GM18507 (cell line): ENCODE measurements at regions not wholly inside any gene's neighbourhood (a gene's known extent, or its start where the extent isn't known, plus 50 kb on each side); places are given as distances from the start of the nearest gene placed in this dataset.

Source experiments
- DNase-seq: peaks from one replicate; pipeline ENCODE4 v3.0.0; 2011; ENCODE audit warnings: low read depth; ENCODE audit not compliant: insufficient read length; ENCODE audit errors: extremely low spot score
- FAIRE-seq: peaks from 2 replicates; lab custom pipeline; 2011; peaks lifted over from hg19 to GRCh38; lab: Jason Lieb, UNC

DNA sequence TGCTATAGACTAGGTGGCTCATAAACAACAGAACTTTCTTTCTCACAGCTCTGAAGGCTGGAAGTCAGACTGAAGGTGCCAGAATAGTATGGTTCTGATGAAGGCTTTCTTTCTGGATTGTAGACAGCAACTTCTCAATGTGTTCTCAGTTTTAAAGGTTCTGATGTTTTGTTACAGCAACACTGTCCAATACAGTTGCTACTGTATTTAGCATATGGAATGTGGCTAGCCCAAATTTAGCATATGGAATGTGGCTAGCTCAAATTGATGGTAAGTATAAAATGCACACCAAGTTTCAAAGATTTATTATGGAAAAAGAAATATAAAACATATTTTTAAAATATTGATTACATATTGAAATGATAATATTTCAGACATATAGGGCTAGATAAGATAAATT lies 145.3 kb downstream of the MBL2 start:
- no peak for FAIRE-seq
- DNase-seq: no peak

DNA sequence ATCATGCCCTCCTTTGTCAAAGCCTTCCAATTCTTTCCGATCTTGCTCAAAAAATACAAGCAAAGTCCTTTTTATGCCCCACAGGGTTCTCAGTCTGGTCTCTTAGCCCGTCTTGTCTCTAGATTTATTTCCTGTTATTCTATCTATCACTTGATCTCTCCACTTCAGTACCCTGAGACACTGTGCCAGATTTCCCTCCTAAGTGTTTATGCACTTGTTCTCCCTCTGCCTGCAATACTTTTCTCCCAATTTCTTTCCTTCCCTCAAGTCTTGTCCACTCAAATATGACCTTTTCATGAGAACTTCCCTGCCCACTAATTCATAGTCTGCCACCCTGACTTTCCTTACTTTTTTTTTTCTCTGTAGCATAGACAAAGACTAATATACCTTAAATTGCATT lies 141.4 kb downstream of the MBL2 start:
- FAIRE-seq: no peak
- no peak for DNase-seq

DNA sequence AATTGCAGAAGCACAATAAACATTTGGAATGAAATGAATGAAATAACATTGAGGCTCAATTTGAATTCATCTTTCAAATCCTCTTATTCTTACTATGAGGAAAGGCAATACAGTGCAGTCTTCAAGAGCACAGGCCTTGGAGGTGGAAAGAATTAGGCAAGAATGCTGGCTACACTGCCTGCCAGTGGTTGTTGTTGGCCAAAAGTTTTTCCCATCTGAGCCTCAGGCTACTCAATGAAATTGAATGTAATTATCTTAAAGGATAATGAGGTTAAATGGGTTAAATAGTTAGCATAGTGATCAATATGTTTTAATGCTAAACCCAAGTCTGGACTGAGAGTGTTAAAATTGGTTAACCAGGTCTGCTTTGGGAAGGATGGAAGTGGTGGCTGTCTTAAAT lies 140.9 kb downstream of the MBL2 start:
- DNase-seq (no peak), FAIRE-seq (no peak)

GRCh38 chr10:52632591-52632990 lies 140.0 kb downstream of the MBL2 start:
- DNase-seq: no peak
- FAIRE-seq: no peak

- FAIRE-seq: no peak
Observed at GRCh38 chr10:52633266-52633665, 139.3 kb downstream of the MBL2 start.

DNA sequence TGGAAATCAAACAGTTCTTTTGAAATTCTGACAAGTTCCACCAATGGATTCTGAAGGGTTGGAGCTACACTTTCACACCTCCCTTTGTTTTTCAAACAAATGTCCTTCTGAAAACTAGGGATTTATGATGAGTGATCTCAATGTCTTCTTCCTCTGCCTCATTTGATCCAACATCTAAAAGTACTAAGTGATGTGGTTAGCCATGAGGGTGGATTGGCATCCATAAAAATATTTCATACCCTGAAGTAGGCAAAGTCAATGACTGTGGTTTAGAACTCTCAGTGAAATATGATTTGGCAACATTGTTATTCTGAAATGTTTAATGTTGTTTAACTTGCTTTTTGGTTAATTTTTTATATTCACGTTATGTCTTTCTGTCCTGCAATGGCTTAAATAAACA lies 136.9 kb downstream of the MBL2 start:
- FAIRE-seq (no peak), DNase-seq (no peak)

More at GRCh38 chr10:52633266-52633665, 139.3 kb downstream of the MBL2 start:
- DNase-seq: no peak

GRCh38 chr10:52636874-52637273 lies 135.7 kb downstream of the MBL2 start:
- FAIRE-seq (no peak), DNase-seq (no peak)

GRCh38 chr10:52637592-52637991 lies 135.0 kb downstream of the MBL2 start:
- no peak for FAIRE-seq

DNA sequence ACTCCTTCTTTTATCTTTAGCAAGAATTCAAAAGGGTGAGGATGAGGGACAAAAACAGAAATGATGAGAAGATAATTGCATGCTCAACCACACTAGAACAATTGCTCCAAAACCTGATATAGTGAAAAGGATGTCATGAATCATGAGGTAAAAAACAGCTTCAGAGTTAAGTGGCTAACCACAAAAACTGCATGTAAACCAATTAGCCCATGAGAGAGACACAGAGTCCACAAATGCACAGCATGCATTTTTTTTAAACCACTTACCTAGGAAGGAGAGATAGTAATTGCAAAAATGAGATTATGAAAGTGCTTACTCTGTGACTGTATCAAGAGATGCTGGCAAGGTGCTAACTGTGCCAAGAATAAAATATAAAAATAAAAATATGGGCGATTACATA lies 132.9 kb downstream of the MBL2 start:
- no peak for DNase-seq
- no peak for FAIRE-seq

More at GRCh38 chr10:52637592-52637991, 135.0 kb downstream of the MBL2 start:
- DNase-seq: no peak

- DNase-seq: no peak
- no peak for FAIRE-seq
Observed at GRCh38 chr10:52642208-52642607, 130.4 kb downstream of the MBL2 start.

DNA sequence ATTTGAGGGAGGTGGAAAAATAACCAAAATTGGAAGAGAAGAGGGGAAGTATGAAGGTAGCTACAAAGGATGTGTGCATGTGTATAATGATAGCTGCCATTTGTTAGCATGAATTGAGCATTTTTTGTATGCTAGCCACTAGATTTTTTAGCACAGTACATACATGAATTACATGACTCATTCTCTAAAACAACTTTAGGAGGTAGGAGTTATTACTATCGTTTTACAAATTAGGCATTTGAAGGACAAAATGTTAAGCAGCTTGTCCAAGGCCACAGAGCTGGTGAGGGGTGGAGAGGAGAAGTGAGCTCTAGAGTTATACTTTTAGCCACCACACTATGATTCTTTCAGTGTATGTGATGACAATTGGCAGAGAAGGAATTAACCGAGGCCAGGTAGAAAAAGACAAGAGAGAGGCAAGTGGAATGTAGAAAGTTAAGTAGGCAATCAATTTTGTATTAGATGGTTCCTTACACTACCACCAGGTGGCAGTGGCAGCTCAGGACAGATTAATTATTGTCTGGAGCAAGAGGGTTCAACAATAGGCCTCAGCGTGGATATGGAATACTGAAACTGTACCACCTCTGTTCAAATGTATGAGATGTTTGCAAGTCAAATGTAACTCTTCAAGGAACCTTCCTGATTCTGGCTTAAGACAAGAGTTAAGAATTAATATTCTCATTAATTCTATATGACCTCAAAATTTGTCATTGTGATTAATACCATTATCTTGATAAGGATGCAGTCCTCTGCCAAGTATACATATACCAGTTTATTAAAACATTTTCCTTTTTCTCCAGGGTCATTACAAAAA lies 128.0 kb downstream of the MBL2 start:
- no peak for DNase-seq
- FAIRE-seq: peak; percentile 75

- DNase-seq (no peak), FAIRE-seq (no peak)
Observed at GRCh38 chr10:52645187-52645758, 127.3 kb downstream of the MBL2 start.

DNA sequence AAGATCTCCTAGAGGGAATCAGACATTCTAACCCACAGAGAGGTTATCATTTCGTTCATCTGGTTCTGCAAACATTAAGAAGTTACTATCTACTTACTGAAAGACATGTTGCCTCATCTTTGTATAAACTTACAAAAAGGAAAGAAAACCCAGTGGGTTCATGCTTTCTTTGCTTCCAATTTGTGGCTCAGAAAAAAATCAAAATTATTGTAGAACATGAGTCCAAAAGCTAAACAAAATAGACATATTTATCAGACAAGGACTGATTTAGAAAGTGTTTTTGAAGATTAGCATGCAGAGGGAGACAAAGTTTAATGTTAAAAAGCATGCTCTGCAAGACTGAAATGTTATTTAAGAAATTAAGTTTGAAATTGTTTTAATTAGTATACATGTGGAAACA lies 123.1 kb downstream of the MBL2 start:
- FAIRE-seq: no peak
- DNase-seq: no peak

GRCh38 chr10:52650873-52651272 lies 121.7 kb downstream of the MBL2 start:
- FAIRE-seq (no peak), DNase-seq (no peak)

- FAIRE-seq (no peak), DNase-seq (no peak)
Observed at GRCh38 chr10:52651293-52651692, 121.3 kb downstream of the MBL2 start.

GRCh38 chr10:52652431-52653262 lies 119.9 kb downstream of the MBL2 start:
- FAIRE-seq (no peak), DNase-seq (no peak)

GRCh38 chr10:52653263-52653909 lies 119.2 kb downstream of the MBL2 start:
- DNase-seq (no peak), FAIRE-seq (no peak)

- DNase-seq (no peak), FAIRE-seq (no peak)
Observed at GRCh38 chr10:52654201-52654600, 118.4 kb downstream of the MBL2 start.

GRCh38 chr10:52658112-52658511 lies 114.5 kb downstream of the MBL2 start:
- DNase-seq (no peak), FAIRE-seq (no peak)

GRCh38 chr10:52659085-52659484 lies 113.5 kb downstream of the MBL2 start:
- FAIRE-seq (no peak), DNase-seq (no peak)
